Activated CD8-positive, alpha-beta T cell treated with anti-CD3 and anti-CD28 coated beads for 36 hours (primary cell): ENCODE measurements at regions not wholly inside any gene's neighbourhood (a gene's known extent, or its start where the extent isn't known, plus 50 kb on each side); places are given as distances from the start of the nearest gene placed in this dataset.

Experiments used
- ATAC-seq: fragments of 200-7000 bp; cut with Tn5 transposase; one replicate; pipeline ENCODE4 v1.10.0; 2021; ENCODE audit warnings: mild to moderate bottlenecking, moderate library complexity
- CTCF ChIA-PET: fragments of 350-600 bp; sonication (Branson Sonifier 250); formaldehyde crosslinking; loops from one replicate; lab custom pipeline; 2021; ENCODE audit warnings: antibody characterized with exemption; lab: Charles Lee
- POLR2A ChIA-PET: fragments of 350-600 bp; sonication (Branson Sonifier 250); formaldehyde crosslinking; loops from one replicate; lab custom pipeline; 2021; ENCODE audit warnings: antibody characterized with exemption; lab: Charles Lee
- DNase-seq: peaks from one replicate; pipeline ENCODE4 v3.0.0-alpha.2; 2020
- H3K27ac Mint-ChIP-seq: one replicate; pipeline ENCODE4 v1.8.0; 2021; ENCODE audit warnings: mild to moderate bottlenecking, mixed read lengths
- H3K27me3 Mint-ChIP-seq: one replicate; pipeline ENCODE4 v1.8.0; 2021; ENCODE audit warnings: mixed read lengths
- H3K36me3 Mint-ChIP-seq: one replicate; pipeline ENCODE4 v1.8.0; 2021; ENCODE audit warnings: low read depth, mixed read lengths
- H3K4me1 Mint-ChIP-seq: one replicate; pipeline ENCODE4 v1.8.0; 2021; ENCODE audit warnings: low read depth, mixed read lengths
- H3K4me3 Mint-ChIP-seq: one replicate; pipeline ENCODE4 v1.8.0; 2021; ENCODE audit warnings: mild to moderate bottlenecking, moderate library complexity, mixed read lengths
- H3K9me3 Mint-ChIP-seq: one replicate; pipeline ENCODE4 v1.8.0; 2021; ENCODE audit warnings: mixed read lengths
- CTCF ChIP-seq: fragments of 200-600 bp; IDR thresholded peaks from one replicate; pipeline ENCODE4 v1.8.0; 2022; ENCODE audit warnings: antibody characterized with exemption, mild to moderate bottlenecking
- intact Hi-C: fragments of 100-400 bp; cut with micrococcal nuclease; formaldehyde crosslinking; loops from one replicate; pipeline ENCODE4 v1.10.0; 2022

GRCh38 chr14:43369710-43370564 is 1137.1 kb downstream of the FSCB start:
- H3K4me3 Mint-ChIP-seq = no peak overlapping the region
- ChIA-PET POLR2A (no interaction called here), CTCF (no interaction called here)
- DNase-seq = no peak
- intact Hi-C loops = no loop called here
- no peaks in the 10 kb centered on the region for H3K27me3 Mint-ChIP-seq
- no peaks in the 10 kb centered on the region for H3K36me3 Mint-ChIP-seq
- H3K27ac Mint-ChIP-seq = no peak overlapping the region
- TF ChIP-seq CTCF = no peak
- H3K9me3 Mint-ChIP-seq = peaks cover 4% of the 10 kb centered on the region
- H3K4me1 Mint-ChIP-seq = no peaks in the 10 kb centered on the region
- no peak for ATAC-seq

GRCh38 chr14:43362586-43362985 is 1144.5 kb downstream of the FSCB start:
- no peaks in the 10 kb centered on the region for H3K27me3 Mint-ChIP-seq
- no peak overlapping the region for H3K27ac Mint-ChIP-seq
- H3K4me3 Mint-ChIP-seq = no peak overlapping the region
- no peaks in the 10 kb centered on the region for H3K4me1 Mint-ChIP-seq
- peaks cover 1% of the 10 kb centered on the region for H3K9me3 Mint-ChIP-seq
- intact Hi-C loops = no loop called here
- CTCF ChIA-PET = no interaction called here
- no peaks in the 10 kb centered on the region for H3K36me3 Mint-ChIP-seq
- POLR2A ChIA-PET = no interaction called here
- DNase-seq (no peak), ATAC-seq (no peak)
- TF ChIP-seq CTCF = no peak

GRCh38 chr14:43361751-43362150 is 1145.3 kb downstream of the FSCB start:
- ChIA-PET POLR2A (no interaction called here), CTCF (no interaction called here)
- intact Hi-C loops = no loop called here
- ATAC-seq = no peak
- no peaks in the 10 kb centered on the region for H3K4me1 Mint-ChIP-seq
- H3K27me3 Mint-ChIP-seq = no peaks in the 10 kb centered on the region
- no peaks in the 10 kb centered on the region for H3K9me3 Mint-ChIP-seq
- no peaks in the 10 kb centered on the region for H3K36me3 Mint-ChIP-seq
- TF ChIP-seq CTCF = no peak
- H3K27ac Mint-ChIP-seq = no peak overlapping the region
- no peak for DNase-seq
- H3K4me3 Mint-ChIP-seq = no peak overlapping the region

- no peak for ATAC-seq
- Mint-ChIP-seq H3K36me3 (no peaks in the 10 kb centered on the region), H3K9me3 (peaks cover 3% of the 10 kb centered on the region), H3K27ac (no peak overlapping the region), H3K4me3 (no peak overlapping the region), H3K27me3 (no peaks in the 10 kb centered on the region), H3K4me1 (no peaks in the 10 kb centered on the region)
- no peak for TF ChIP-seq CTCF
- DNase-seq = no peak
- CTCF ChIA-PET = no interaction called here
- intact Hi-C loops = no loop called here
- POLR2A ChIA-PET = no interaction called here
Observed at GRCh38 chr14:43360239-43360638, 1146.8 kb downstream of the FSCB start.

GRCh38 chr14:43359317-43359716 is 1147.8 kb downstream of the FSCB start:
- ATAC-seq (no peak), DNase-seq (no peak)
- intact Hi-C loops = no loop called here
- H3K27me3 Mint-ChIP-seq = no peaks in the 10 kb centered on the region
- no peaks in the 10 kb centered on the region for H3K4me1 Mint-ChIP-seq
- POLR2A ChIA-PET = no interaction called here
- CTCF ChIA-PET = no interaction called here
- no peak for TF ChIP-seq CTCF
- no peak overlapping the region for H3K4me3 Mint-ChIP-seq
- no peak overlapping the region for H3K27ac Mint-ChIP-seq
- peaks cover 3% of the 10 kb centered on the region for H3K9me3 Mint-ChIP-seq
- no peaks in the 10 kb centered on the region for H3K36me3 Mint-ChIP-seq
